ENCODE measurements at regions not wholly inside any gene's neighbourhood (a gene's known extent, or its start where the extent isn't known, plus 50 kb on each side); places are given as distances from the start of the nearest gene placed in this dataset.

DNA sequence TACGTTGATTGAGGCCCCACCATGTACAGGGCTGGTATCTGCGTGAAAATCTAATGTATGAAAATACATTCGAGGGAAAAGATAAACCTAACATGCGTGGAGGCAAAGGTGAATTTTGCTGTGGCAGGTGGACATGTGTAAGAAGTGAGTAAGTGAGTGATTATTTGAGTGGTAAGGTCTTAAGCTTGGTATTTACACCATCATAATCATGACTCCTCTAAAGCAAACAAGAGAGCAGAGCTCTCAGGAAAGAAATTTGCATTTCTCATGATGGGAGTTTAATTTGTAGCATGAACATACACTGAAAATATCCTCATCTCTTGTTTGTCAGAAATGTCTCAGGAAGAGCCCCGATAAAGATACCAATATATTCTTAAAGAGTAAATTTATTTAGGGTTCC is 260.6 kb downstream of the PSAT1 start:
- H3K4me1 ChIP-seq (ENCODE audit: control insufficient read depth, insufficient read depth, low read length), result no peaks in the 10 kb centered on the region
- no peak overlapping the region for H3K4me3 ChIP-seq (ENCODE audit: low read length in 2 of 2)
- H3K9ac ChIP-seq (ENCODE audit: low read length in 2 of 2), result no peak overlapping the region
- H3K27me3 ChIP-seq (ENCODE audit: control insufficient read depth in 1 of 2, insufficient read depth in 2 of 2, low read length in 2 of 2), result no peaks in the 10 kb centered on the region
- H3K9me3 ChIP-seq (ENCODE audit: control insufficient read depth in 2 of 2, low read length in 2 of 2), result no peaks in the 10 kb centered on the region
- H3K36me3 ChIP-seq (ENCODE audit: control insufficient read depth in 2 of 2, insufficient read depth in 2 of 2, low read length in 2 of 2), result no peaks in the 10 kb centered on the region
- no peak overlapping the region for H3K27ac ChIP-seq (ENCODE audit: low read length)

DNA sequence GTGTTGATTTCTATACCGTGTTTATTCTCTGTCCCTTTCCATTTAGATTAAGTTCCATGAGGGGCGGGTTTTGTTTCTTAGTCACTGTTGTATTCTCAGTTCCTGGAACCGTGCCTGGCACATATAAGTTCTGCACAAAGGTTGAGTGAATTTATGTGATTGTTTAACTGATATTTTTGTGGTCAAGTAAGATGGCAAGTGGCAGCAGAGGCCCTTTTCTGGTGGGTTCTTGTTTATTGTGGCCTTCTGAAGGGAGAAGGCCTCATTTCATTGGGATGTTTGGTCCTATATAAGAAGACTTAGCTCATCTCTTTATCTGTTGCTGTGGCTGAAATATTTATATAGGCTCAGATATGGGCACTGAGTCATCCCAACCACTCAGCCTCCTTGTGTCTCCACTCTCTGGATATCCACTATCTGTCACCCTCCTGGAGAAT is 262.5 kb downstream of the PSAT1 start:
- Histone ChIP-seq H3K27ac (ENCODE audit: low read length) (no peak overlapping the region), H3K4me3 (ENCODE audit: low read length in 2 of 2) (no peak overlapping the region), H3K9ac (ENCODE audit: low read length in 2 of 2) (no peak overlapping the region), H3K9me3 (ENCODE audit: control insufficient read depth in 2 of 2, low read length in 2 of 2) (no peaks in the 10 kb centered on the region), H3K27me3 (ENCODE audit: control insufficient read depth in 1 of 2, insufficient read depth in 2 of 2, low read length in 2 of 2) (no peaks in the 10 kb centered on the region), H3K36me3 (ENCODE audit: control insufficient read depth in 2 of 2, insufficient read depth in 2 of 2, low read length in 2 of 2) (no peaks in the 10 kb centered on the region), H3K4me1 (ENCODE audit: control insufficient read depth, insufficient read depth, low read length) (no peaks in the 10 kb centered on the region)

DNA sequence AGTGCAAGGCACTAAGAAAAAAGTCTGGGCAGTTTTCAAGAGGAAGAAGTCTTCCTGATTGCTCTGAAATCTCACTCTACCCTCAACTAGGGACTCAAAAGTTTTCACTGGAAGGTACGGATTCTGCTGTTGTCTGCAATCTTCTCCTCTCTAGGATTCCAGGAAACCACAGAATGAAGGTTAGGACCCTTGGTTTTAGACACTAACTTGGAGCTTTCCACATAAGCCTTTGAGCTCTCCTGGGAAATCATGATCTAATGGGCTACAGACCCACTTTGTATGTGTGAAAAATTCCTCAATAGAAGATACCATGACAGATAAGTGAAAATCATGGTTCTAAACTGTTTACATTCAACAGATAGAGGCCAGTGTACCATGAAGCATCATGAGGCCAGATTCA is 265.1 kb downstream of the PSAT1 start:
- Histone ChIP-seq H3K27ac (ENCODE audit: low read length) (no peak overlapping the region), H3K4me1 (ENCODE audit: control insufficient read depth, insufficient read depth, low read length) (no peaks in the 10 kb centered on the region), H3K36me3 (ENCODE audit: control insufficient read depth in 2 of 2, insufficient read depth in 2 of 2, low read length in 2 of 2) (no peaks in the 10 kb centered on the region), H3K9me3 (ENCODE audit: control insufficient read depth in 2 of 2, low read length in 2 of 2) (no peaks in the 10 kb centered on the region), H3K4me3 (ENCODE audit: low read length in 2 of 2) (no peak overlapping the region), H3K9ac (ENCODE audit: low read length in 2 of 2) (no peak overlapping the region), H3K27me3 (ENCODE audit: control insufficient read depth in 1 of 2, insufficient read depth in 2 of 2, low read length in 2 of 2) (peaks cover 0 to 2% of the 10 kb centered on the region in 2 donors)

DNA sequence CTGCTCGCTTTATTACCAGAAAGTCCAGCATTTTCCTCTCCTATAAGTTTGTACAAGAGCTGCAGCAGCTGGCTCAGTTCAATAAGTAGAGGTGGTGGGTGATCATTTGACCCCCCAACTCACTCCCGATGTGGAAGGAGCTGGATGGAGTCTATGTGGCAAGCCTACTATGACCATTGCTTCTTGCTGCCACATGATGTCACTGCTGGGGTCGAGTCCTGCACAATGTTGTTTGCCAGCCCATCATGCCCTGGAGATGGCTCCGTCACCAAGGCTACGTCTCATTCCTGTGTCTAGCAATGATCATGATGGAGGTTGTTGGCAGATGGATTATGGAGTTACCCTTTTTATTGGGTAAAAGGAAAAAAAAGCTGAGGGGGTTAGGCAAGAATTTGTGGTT is 266.3 kb downstream of the PSAT1 start:
- H3K9ac ChIP-seq (ENCODE audit: low read length in 2 of 2), result no peak overlapping the region
- H3K27ac ChIP-seq (ENCODE audit: low read length), result no peak overlapping the region
- no peak overlapping the region for H3K4me3 ChIP-seq (ENCODE audit: low read length in 2 of 2)
- H3K27me3 ChIP-seq (ENCODE audit: control insufficient read depth in 1 of 2, insufficient read depth in 2 of 2, low read length in 2 of 2), result peaks cover 0 to 2% of the 10 kb centered on the region in 2 donors
- no peaks in the 10 kb centered on the region for H3K4me1 ChIP-seq (ENCODE audit: control insufficient read depth, insufficient read depth, low read length)
- H3K9me3 ChIP-seq (ENCODE audit: control insufficient read depth in 2 of 2, low read length in 2 of 2), result no peaks in the 10 kb centered on the region
- no peaks in the 10 kb centered on the region for H3K36me3 ChIP-seq (ENCODE audit: control insufficient read depth in 2 of 2, insufficient read depth in 2 of 2, low read length in 2 of 2)

DNA sequence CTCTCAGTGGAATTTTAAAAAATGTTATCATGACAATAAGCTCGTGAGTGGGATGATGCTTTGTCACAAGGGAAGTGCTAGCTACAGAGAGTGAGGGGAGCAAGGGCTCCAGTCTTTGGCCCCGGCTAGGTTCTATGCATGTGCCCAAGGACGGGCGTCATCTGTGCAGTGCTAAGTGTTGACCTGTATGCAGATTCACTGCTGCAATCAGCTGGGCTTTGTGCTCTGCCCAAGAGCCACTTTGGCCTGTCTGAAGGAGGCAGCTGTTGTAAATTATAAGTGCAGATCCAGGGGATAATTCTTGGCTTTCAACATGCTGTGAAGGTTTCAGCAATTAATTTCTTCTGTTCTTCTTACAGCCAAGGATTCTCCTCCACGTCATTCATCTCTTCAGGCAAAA is 268.6 kb downstream of the PSAT1 start:
- Histone ChIP-seq H3K9me3 (ENCODE audit: control insufficient read depth in 2 of 2, low read length in 2 of 2) (no peaks in the 10 kb centered on the region), H3K9ac (ENCODE audit: low read length in 2 of 2) (no peak overlapping the region), H3K4me1 (ENCODE audit: control insufficient read depth, insufficient read depth, low read length) (no peaks in the 10 kb centered on the region), H3K27ac (ENCODE audit: low read length) (no peak overlapping the region), H3K4me3 (ENCODE audit: low read length in 2 of 2) (no peak overlapping the region), H3K27me3 (ENCODE audit: control insufficient read depth in 1 of 2, insufficient read depth in 2 of 2, low read length in 2 of 2) (peaks cover 0 to 2% of the 10 kb centered on the region in 2 donors), H3K36me3 (ENCODE audit: control insufficient read depth in 2 of 2, insufficient read depth in 2 of 2, low read length in 2 of 2) (no peaks in the 10 kb centered on the region)

DNA sequence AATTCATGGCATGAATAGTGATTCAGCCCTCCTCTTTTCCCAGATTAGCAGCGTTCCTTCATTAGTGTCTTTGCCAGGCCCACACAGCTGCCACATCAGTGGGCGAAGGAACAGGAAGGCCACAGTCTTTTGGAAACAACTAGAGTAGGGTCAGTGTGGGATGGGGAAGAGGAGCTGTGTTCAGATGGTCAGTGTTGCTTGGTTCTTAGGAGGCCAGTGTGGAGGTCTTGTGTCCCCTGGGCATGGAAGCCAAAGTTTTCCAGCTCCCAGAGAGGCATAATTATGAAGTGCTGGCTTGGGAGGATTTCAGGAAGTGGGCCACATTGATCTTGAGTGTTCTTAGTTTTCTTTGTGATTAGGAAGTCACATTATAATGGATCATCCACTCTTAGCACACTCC is 269.6 kb downstream of the PSAT1 start:
- Histone ChIP-seq H3K27me3 (ENCODE audit: control insufficient read depth in 1 of 2, insufficient read depth in 2 of 2, low read length in 2 of 2) (peaks cover 0 to 2% of the 10 kb centered on the region in 2 donors), H3K36me3 (ENCODE audit: control insufficient read depth in 2 of 2, insufficient read depth in 2 of 2, low read length in 2 of 2) (no peaks in the 10 kb centered on the region), H3K4me1 (ENCODE audit: control insufficient read depth, insufficient read depth, low read length) (no peaks in the 10 kb centered on the region), H3K27ac (ENCODE audit: low read length) (no peak overlapping the region), H3K9me3 (ENCODE audit: control insufficient read depth in 2 of 2, low read length in 2 of 2) (no peaks in the 10 kb centered on the region), H3K4me3 (ENCODE audit: low read length in 2 of 2) (no peak overlapping the region), H3K9ac (ENCODE audit: low read length in 2 of 2) (no peak overlapping the region)

DNA sequence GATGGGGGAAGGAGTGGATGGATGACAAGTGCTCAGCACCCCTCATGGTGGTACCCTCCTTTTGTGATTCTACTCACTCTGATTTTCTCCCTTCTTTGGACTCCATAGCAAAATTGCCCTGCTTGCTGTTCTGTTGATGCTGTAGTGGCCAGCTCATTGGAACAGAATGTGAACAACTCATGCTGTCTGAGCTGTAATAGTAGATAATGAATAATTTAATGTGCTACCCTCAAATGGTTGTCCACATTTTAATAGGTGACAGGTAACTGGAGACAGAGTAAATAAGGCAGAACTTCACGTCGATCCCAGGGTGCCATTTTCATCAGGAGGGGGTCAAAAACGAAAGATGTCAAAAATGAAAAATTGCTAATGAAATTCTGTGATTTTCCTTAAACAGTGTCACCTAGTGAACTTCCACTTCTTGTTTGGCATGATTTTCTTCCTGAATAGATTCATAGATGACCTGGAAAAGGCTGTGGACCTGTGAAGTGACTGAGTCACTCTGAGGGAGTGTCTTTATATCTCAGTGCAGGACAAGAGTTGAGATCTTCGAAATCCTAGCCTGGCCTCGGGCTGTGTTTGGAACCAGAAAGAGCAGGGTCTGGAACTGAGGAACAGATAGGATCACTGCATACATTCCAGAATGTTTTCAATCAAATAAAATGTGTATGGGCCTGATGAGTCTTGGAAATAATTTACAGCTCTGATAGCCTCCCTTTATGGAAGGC is 270.2 kb downstream of the PSAT1 start:
- H3K4me3 ChIP-seq (ENCODE audit: low read length in 2 of 2), result no peak overlapping the region
- H3K27me3 ChIP-seq (ENCODE audit: control insufficient read depth in 1 of 2, insufficient read depth in 2 of 2, low read length in 2 of 2), result peaks cover 0 to 2% of the 10 kb centered on the region in 2 donors
- no peak overlapping the region for H3K9ac ChIP-seq (ENCODE audit: low read length in 2 of 2)
- no peaks in the 10 kb centered on the region for H3K4me1 ChIP-seq (ENCODE audit: control insufficient read depth, insufficient read depth, low read length)
- no peaks in the 10 kb centered on the region for H3K9me3 ChIP-seq (ENCODE audit: control insufficient read depth in 2 of 2, low read length in 2 of 2)
- no peaks in the 10 kb centered on the region for H3K36me3 ChIP-seq (ENCODE audit: control insufficient read depth in 2 of 2, insufficient read depth in 2 of 2, low read length in 2 of 2)
- H3K27ac ChIP-seq (ENCODE audit: low read length), result no peak overlapping the region

DNA sequence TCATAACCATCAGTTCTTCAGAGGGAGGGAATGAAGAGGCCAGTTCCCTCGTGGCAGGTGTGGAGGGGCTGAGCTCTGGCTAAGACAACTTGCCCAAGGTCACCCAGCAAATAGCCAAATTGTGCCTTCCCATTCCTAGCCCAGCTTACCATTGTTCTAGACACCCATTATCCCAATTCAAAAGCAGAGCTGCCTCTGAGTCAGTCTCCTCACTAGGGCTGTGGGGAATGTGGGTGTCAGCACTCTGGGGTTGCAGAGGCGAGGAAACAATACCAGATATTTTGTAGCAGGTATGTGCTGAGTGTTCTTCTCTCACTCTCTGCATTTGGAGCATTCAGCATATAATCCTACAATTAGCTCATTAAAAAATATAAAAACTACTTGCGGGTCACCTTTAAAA is 270.8 kb downstream of the PSAT1 start:
- Histone ChIP-seq H3K27ac (ENCODE audit: low read length) (no peak overlapping the region), H3K9ac (ENCODE audit: low read length in 2 of 2) (no peak overlapping the region), H3K27me3 (ENCODE audit: control insufficient read depth in 1 of 2, insufficient read depth in 2 of 2, low read length in 2 of 2) (peaks cover 0 to 2% of the 10 kb centered on the region in 2 donors), H3K4me3 (ENCODE audit: low read length in 2 of 2) (no peak overlapping the region), H3K36me3 (ENCODE audit: control insufficient read depth in 2 of 2, insufficient read depth in 2 of 2, low read length in 2 of 2) (no peaks in the 10 kb centered on the region), H3K9me3 (ENCODE audit: control insufficient read depth in 2 of 2, low read length in 2 of 2) (no peaks in the 10 kb centered on the region), H3K4me1 (ENCODE audit: control insufficient read depth, insufficient read depth, low read length) (no peaks in the 10 kb centered on the region)

DNA sequence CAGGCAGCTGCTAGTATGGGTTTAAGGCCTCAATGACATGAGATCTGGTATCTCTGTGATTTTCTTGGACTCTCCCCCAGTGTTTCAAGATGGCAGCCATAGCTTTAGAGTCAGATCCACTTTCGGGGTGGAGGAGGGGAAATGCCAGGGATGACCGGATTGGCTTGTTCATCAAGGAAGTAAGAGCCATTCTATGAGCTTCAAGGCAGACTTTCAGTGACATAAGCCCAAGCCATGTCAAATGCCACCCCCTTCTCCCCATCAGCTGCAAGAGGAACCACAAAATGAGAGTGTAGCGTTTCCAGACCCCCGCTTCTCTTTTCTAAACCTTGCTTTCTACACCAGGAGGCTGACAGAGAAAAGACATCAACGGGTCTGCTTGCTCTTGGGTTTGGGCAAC is 271.8 kb downstream of the PSAT1 start:
- H3K36me3 ChIP-seq (ENCODE audit: control insufficient read depth in 2 of 2, insufficient read depth in 2 of 2, low read length in 2 of 2), result no peaks in the 10 kb centered on the region
- H3K4me3 ChIP-seq (ENCODE audit: low read length in 2 of 2), result no peak overlapping the region
- no peaks in the 10 kb centered on the region for H3K9me3 ChIP-seq (ENCODE audit: control insufficient read depth in 2 of 2, low read length in 2 of 2)
- peaks cover 0 to 2% of the 10 kb centered on the region in 2 donors for H3K27me3 ChIP-seq (ENCODE audit: control insufficient read depth in 1 of 2, insufficient read depth in 2 of 2, low read length in 2 of 2)
- no peak overlapping the region for H3K9ac ChIP-seq (ENCODE audit: low read length in 2 of 2)
- H3K4me1 ChIP-seq (ENCODE audit: control insufficient read depth, insufficient read depth, low read length), result no peaks in the 10 kb centered on the region
- H3K27ac ChIP-seq (ENCODE audit: low read length), result no peak overlapping the region

DNA sequence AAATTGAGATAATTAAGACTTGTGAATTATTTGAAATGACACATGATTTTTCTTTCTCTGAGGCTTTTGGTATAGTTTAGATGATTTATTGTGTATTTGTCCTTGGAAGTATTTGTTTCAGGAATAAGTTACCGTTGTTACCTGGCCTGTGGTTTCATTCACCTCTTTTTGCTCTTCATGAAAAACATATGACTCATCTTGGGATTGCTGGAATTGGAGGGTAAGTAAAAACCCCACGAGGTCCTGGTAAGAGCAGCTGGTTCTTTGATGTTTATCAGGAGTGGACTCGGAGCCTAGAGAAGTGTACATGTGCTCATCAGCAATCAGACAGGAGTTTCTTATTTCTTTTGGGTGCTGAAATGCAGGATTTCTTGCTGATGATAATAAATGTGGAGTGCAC is 275.3 kb downstream of the PSAT1 start:
- no peaks in the 10 kb centered on the region for H3K27me3 ChIP-seq (ENCODE audit: control insufficient read depth in 1 of 2, insufficient read depth in 2 of 2, low read length in 2 of 2)
- H3K9ac ChIP-seq (ENCODE audit: low read length in 2 of 2), result no peak overlapping the region
- no peak overlapping the region for H3K4me3 ChIP-seq (ENCODE audit: low read length in 2 of 2)
- no peaks in the 10 kb centered on the region for H3K4me1 ChIP-seq (ENCODE audit: control insufficient read depth, insufficient read depth, low read length)
- H3K27ac ChIP-seq (ENCODE audit: low read length), result no peak overlapping the region
- no peaks in the 10 kb centered on the region for H3K9me3 ChIP-seq (ENCODE audit: control insufficient read depth in 2 of 2, low read length in 2 of 2)
- no peaks in the 10 kb centered on the region for H3K36me3 ChIP-seq (ENCODE audit: control insufficient read depth in 2 of 2, insufficient read depth in 2 of 2, low read length in 2 of 2)

DNA sequence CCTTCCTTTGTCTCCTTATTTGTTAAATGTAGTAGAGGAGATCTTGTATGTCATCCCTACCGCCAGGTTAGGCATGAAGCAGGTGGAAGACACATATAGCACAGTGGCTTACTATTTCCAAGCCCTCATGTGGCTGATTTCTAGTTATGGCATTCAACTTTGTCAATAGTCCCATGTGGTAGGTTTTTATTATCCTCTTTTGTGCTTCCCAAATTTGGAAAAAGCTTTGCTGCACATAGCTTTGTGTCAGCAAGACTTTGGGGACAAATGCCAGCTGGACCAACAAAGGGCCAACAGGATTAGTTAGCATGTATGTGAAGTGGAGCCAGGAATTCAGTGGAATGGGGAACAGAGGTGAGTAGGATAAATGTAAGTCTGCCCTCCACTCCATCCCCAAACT is 276.3 kb downstream of the PSAT1 start:
- Histone ChIP-seq H3K27ac (ENCODE audit: low read length) (no peak overlapping the region), H3K36me3 (ENCODE audit: control insufficient read depth in 2 of 2, insufficient read depth in 2 of 2, low read length in 2 of 2) (no peaks in the 10 kb centered on the region), H3K9me3 (ENCODE audit: control insufficient read depth in 2 of 2, low read length in 2 of 2) (no peaks in the 10 kb centered on the region), H3K9ac (ENCODE audit: low read length in 2 of 2) (no peak overlapping the region), H3K4me1 (ENCODE audit: control insufficient read depth, insufficient read depth, low read length) (no peaks in the 10 kb centered on the region), H3K4me3 (ENCODE audit: low read length in 2 of 2) (no peak overlapping the region), H3K27me3 (ENCODE audit: control insufficient read depth in 1 of 2, insufficient read depth in 2 of 2, low read length in 2 of 2) (no peaks in the 10 kb centered on the region)
